Bronchial epithelial cell (primary cell): ENCODE measurements at regions not wholly inside any gene's neighbourhood (a gene's known extent, or its start where the extent isn't known, plus 50 kb on each side); places are given as distances from the start of the nearest gene placed in this dataset.

Experiments
- DNase-seq: peaks from one replicate; pipeline ENCODE4 v3.0.0-alpha.2; 2010; ENCODE audit warnings: low read depth
- FAIRE-seq: peaks from 2 replicates; lab custom pipeline; 2011; peaks lifted over from hg19 to GRCh38; lab: Jason Lieb, UNC
- H3K27me3 ChIP-seq: 2 replicates; pipeline ENCODE4 v1.5.1; 2011; ENCODE audit warnings: low read length; ENCODE audit not compliant: control insufficient read depth, insufficient read depth
- H3K36me3 ChIP-seq: 2 replicates; pipeline ENCODE4 v1.5.1; 2011; ENCODE audit warnings: low read length; ENCODE audit not compliant: control insufficient read depth, insufficient read depth
- H3K4me3 ChIP-seq: 2 replicates; pipeline ENCODE4 v1.5.1; 2011; ENCODE audit warnings: mild to moderate bottlenecking, low read depth, low read length, control low read depth
- TF ChIP-seq, protein P1 (sequence below): IDR thresholded peaks from 2 replicates; pipeline ENCODE4 v1.5.1; 2011; ENCODE audit warnings: mild to moderate bottlenecking, moderate library complexity, low read length, control low read depth, inconsistent platforms; ENCODE audit not compliant: insufficient read depth, severe bottlenecking

- no peak for FAIRE-seq
- Histone ChIP-seq H3K27me3 (no peaks in the 10 kb centered on the region), H3K36me3 (no peaks in the 10 kb centered on the region), H3K4me3 (no peak overlapping the region)
- no peak for DNase-seq
- TF ChIP-seq, protein P1, sequence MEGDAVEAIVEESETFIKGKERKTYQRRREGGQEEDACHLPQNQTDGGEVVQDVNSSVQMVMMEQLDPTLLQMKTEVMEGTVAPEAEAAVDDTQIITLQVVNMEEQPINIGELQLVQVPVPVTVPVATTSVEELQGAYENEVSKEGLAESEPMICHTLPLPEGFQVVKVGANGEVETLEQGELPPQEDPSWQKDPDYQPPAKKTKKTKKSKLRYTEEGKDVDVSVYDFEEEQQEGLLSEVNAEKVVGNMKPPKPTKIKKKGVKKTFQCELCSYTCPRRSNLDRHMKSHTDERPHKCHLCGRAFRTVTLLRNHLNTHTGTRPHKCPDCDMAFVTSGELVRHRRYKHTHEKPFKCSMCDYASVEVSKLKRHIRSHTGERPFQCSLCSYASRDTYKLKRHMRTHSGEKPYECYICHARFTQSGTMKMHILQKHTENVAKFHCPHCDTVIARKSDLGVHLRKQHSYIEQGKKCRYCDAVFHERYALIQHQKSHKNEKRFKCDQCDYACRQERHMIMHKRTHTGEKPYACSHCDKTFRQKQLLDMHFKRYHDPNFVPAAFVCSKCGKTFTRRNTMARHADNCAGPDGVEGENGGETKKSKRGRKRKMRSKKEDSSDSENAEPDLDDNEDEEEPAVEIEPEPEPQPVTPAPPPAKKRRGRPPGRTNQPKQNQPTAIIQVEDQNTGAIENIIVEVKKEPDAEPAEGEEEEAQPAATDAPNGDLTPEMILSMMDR: no peak
Measured at GRCh38 chr2:67213677-67214402, 183.3 kb upstream of the ETAA1 start.

GRCh38 chr2:67214585-67215185 lies 182.4 kb upstream of the ETAA1 start:
- Histone ChIP-seq H3K4me3 (no peak overlapping the region), H3K36me3 (no peaks in the 10 kb centered on the region), H3K27me3 (no peaks in the 10 kb centered on the region)
- FAIRE-seq (peak; percentile 52), DNase-seq (no peak)
- TF ChIP-seq, protein P1: no peak

- TF ChIP-seq, protein P1: peak; percentile 85
- Histone ChIP-seq H3K27me3 (no peaks in the 10 kb centered on the region), H3K4me3 (no peak overlapping the region), H3K36me3 (no peaks in the 10 kb centered on the region)
- peak; percentile 68 for FAIRE-seq
- peak; percentile 58 for DNase-seq
Measured at GRCh38 chr2:67215214-67216055, 181.7 kb upstream of the ETAA1 start.

DNA sequence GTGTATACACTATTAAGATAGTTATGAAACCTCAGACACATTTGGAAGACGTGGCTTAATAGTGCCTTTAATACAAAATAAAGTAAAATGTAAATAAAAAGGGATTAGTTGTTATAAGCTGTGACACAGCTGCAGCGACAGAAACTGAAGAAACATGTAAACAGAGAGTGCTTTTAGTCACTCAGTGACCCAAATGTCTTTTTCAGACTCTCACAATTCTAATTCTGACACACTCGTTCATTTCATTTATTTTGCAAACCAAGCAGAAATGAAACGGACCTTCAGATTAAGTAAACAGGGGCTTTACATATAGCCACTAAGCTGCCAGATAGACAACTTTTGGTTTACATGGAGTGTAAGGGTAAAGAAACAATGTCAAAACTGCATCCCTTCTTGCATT lies 181.0 kb upstream of the ETAA1 start:
- TF ChIP-seq, protein P1: no peak
- DNase-seq: no peak
- no peaks in the 10 kb centered on the region for H3K27me3 ChIP-seq
- FAIRE-seq: no peak
- H3K4me3 ChIP-seq: no peak overlapping the region
- no peaks in the 10 kb centered on the region for H3K36me3 ChIP-seq

- Histone ChIP-seq H3K27me3 (no peaks in the 10 kb centered on the region), H3K4me3 (no peak overlapping the region), H3K36me3 (no peaks in the 10 kb centered on the region)
- no peak for FAIRE-seq
- no peak for DNase-seq
- TF ChIP-seq, protein P1: no peak
Measured at GRCh38 chr2:67216881-67217280, 180.3 kb upstream of the ETAA1 start.
